Stimulated activated effector memory CD8-positive, alpha-beta T cell treated with anti-CD3 and anti-CD28 coated beads, Interleukin-12 subunit alpha, Interleukin-12 subunit beta, amount 100 ng/mL, for 72 hours (primary cell): ENCODE measurements at regions not wholly inside any gene's neighbourhood (a gene's known extent, or its start where the extent isn't known, plus 50 kb on each side); places are given as distances from the start of the nearest gene placed in this dataset.
"Not testable (repeated sequence)": the region's sequence is repeated elsewhere in the genome, so short reads cannot be mapped to it uniquely, and the experiment has no call there.

ENCODE experiments used
- ATAC-seq: fragments of 150-1000 bp; cut with Tn5 transposase; 2 replicates; pipeline ENCODE4 v1.10.0; 2021
- DNase-seq, 2 donors: peaks; one replicate each; pipeline ENCODE4 v3.0.0; 2021 to 2022; ENCODE audit warnings: low spot score in 2 of 2
- H3K27ac Mint-ChIP-seq: one replicate; pipeline ENCODE4 v1.8.0; 2022; ENCODE audit warnings: mild to moderate bottlenecking, mixed read lengths
- H3K36me3 Mint-ChIP-seq: one replicate; pipeline ENCODE4 v1.8.0; 2022; ENCODE audit warnings: mild to moderate bottlenecking, mixed read lengths
- H3K4me1 Mint-ChIP-seq: one replicate; pipeline ENCODE4 v1.8.0; 2022; ENCODE audit warnings: mixed read lengths
- H3K4me3 Mint-ChIP-seq: one replicate; pipeline ENCODE4 v1.8.0; 2022; ENCODE audit warnings: mild to moderate bottlenecking, mixed read lengths
- H3K9me3 Mint-ChIP-seq: one replicate; pipeline ENCODE4 v1.8.0; 2022; ENCODE audit warnings: mixed read lengths

DNA sequence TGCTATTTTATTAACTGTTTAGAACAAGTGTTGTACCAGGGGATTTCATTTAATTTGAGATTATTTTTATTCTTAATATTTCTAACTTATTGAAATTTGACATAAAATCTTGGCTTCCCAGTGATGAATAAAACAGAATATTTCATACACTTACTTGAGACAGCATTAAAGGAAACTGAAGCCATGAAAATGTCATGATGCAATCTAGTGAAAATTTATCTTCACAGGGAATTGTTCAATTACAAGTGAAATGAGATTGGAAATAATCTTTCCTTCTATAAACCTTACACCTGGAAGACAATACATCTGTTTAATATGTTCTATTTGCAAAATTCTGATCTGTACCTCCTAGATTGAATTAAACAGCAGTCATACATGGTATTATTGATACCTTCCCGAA lies 511.0 kb upstream of the CDH7 start:
- Mint-ChIP-seq H3K4me3 (no peak overlapping the region), H3K36me3 (no peaks in the 10 kb centered on the region), H3K4me1 (no peaks in the 10 kb centered on the region), H3K9me3 (peaks cover 17% of the 10 kb centered on the region), H3K27ac (no peak overlapping the region)
- DNase-seq (no peak), ATAC-seq (no peak)

DNA sequence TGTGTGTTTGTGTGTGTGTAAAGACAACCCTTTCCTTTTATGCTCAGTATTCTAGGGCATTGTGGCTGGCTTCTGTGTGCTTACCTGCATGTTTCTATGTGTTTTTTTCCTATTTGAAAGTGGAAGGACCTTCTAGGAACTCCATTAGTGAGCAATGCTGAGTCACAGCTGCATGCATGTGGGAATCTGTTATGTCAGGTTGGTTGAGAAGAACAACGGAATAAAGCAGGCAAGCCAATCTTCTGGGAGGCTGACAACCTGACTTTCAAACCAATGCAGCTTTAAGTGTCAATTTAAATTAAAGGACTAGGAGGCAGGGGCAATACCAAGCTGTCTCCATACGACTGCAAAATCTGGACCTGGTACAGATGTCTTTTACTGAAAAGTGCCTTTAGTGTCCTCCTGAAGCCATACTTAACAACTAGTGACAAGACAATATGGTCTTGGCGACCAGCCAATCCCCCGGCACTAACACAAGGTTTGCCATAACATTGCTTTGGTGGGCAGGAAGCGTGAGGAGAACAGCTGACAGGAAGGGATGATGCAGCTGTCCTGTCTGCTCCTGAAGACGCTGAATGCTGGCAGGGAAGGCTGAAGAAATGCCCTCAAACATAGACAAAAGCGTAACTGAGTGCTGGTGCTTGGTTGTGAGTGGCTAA lies 514.7 kb upstream of the CDH7 start:
- DNase-seq (no peak), ATAC-seq (no peak)
- no peak overlapping the region for H3K27ac Mint-ChIP-seq
- H3K9me3 Mint-ChIP-seq, result peaks cover 6% of the 10 kb centered on the region
- no peak overlapping the region for H3K4me3 Mint-ChIP-seq
- H3K4me1 Mint-ChIP-seq, result no peaks in the 10 kb centered on the region
- no peaks in the 10 kb centered on the region for H3K36me3 Mint-ChIP-seq

- Mint-ChIP-seq H3K4me3 (no peak overlapping the region), H3K9me3 (peaks cover 5% of the 10 kb centered on the region), H3K4me1 (no peaks in the 10 kb centered on the region), H3K36me3 (no peaks in the 10 kb centered on the region), H3K27ac (no peak overlapping the region)
- no peak for DNase-seq
- no peak for ATAC-seq
These were observed 520.5 kb upstream of the CDH7 start for GRCh38 chr18:65230311-65230710.

GRCh38 chr18:65227970-65228369 lies 522.8 kb upstream of the CDH7 start:
- H3K4me3 Mint-ChIP-seq, result no peak overlapping the region
- H3K27ac Mint-ChIP-seq, result no peak overlapping the region
- no peaks in the 10 kb centered on the region for H3K36me3 Mint-ChIP-seq
- no peaks in the 10 kb centered on the region for H3K4me1 Mint-ChIP-seq
- H3K9me3 Mint-ChIP-seq, result peaks cover 8% of the 10 kb centered on the region
- ATAC-seq (no peak), DNase-seq (no peak)

- H3K27ac Mint-ChIP-seq, result no peak overlapping the region
- DNase-seq, result no peak
- ATAC-seq, result no peak
- H3K9me3 Mint-ChIP-seq, result peaks cover 16% of the 10 kb centered on the region
- no peaks in the 10 kb centered on the region for H3K4me1 Mint-ChIP-seq
- no peaks in the 10 kb centered on the region for H3K36me3 Mint-ChIP-seq
- no peak overlapping the region for H3K4me3 Mint-ChIP-seq
These were observed 529.1 kb upstream of the CDH7 start for GRCh38 chr18:65221736-65222135.

DNA sequence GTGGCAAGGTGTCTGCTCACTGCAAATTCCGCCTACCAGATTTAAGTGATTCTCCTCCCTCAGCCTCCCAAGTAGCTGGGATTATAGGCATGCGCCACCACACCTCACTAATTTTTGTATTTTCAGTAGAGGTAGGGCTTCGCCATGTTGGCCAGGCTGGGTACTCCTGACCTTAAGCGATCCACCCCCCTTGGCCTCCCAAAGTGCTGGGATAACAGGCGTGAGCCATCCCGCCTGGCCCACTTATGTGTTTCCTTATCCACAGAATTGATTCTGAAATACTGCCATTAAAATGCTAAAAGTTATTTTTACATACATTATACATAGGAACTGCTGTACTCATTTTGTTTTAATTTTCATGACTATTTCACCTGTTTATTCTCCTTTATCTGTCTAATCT lies 529.7 kb upstream of the CDH7 start:
- Mint-ChIP-seq H3K36me3 (no peaks in the 10 kb centered on the region), H3K9me3 (peaks cover 16% of the 10 kb centered on the region), H3K27ac (no peak overlapping the region), H3K4me1 (no peaks in the 10 kb centered on the region), H3K4me3 (no peak overlapping the region)
- DNase-seq (no peak), ATAC-seq (no peak)

GRCh38 chr18:65215865-65216466 lies 534.8 kb upstream of the CDH7 start:
- Mint-ChIP-seq H3K9me3 (peaks cover 17% of the 10 kb centered on the region), H3K27ac (no peak overlapping the region), H3K4me3 (no peak overlapping the region), H3K36me3 (no peaks in the 10 kb centered on the region), H3K4me1 (no peaks in the 10 kb centered on the region)
- DNase-seq, result no peak
- ATAC-seq, result no peak

GRCh38 chr18:65214456-65214855 lies 536.4 kb upstream of the CDH7 start:
- Mint-ChIP-seq H3K36me3 (no peaks in the 10 kb centered on the region), H3K4me3 (no peak overlapping the region), H3K9me3 (peaks cover 17% of the 10 kb centered on the region), H3K27ac (no peak overlapping the region), H3K4me1 (no peaks in the 10 kb centered on the region)
- ATAC-seq, result no peak
- no peak for DNase-seq

- no peak for ATAC-seq
- Mint-ChIP-seq H3K9me3 (peaks cover 13% of the 10 kb centered on the region), H3K27ac (no peak overlapping the region), H3K4me3 (no peak overlapping the region), H3K36me3 (no peaks in the 10 kb centered on the region), H3K4me1 (no peaks in the 10 kb centered on the region)
- DNase-seq, result no peak
These were observed 544.1 kb upstream of the CDH7 start for GRCh38 chr18:65206551-65207260.

GRCh38 chr18:65202091-65202490 lies 548.7 kb upstream of the CDH7 start:
- Mint-ChIP-seq H3K4me1 (no peaks in the 10 kb centered on the region), H3K9me3 (peaks cover 17% of the 10 kb centered on the region), H3K27ac (no peak overlapping the region), H3K4me3 (no peak overlapping the region), H3K36me3 (no peaks in the 10 kb centered on the region)
- DNase-seq, result no peak
- no peak for ATAC-seq

DNA sequence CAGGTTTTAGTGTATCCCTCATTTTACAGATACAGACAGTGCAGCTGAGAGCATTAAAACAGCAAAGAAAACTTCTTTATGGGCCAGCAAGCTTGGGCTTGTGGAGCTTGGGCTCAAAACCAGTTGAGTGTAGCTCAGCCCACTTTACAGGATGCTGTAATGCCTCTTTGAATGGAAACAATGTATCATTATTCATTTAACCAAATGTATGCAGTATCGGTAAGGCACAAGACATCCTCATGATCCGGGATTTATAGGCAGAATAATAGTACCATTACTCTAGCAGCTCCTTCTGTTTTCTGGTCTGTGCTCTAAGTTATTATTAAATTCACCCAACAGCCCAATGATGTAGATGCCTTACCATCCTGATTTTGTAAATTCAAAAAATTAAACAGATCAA lies 575.1 kb upstream of the CDH7 start:
- ATAC-seq, result no peak
- Mint-ChIP-seq H3K9me3 (peaks cover 13% of the 10 kb centered on the region), H3K36me3 (no peaks in the 10 kb centered on the region)

GRCh38 chr18:65162086-65162485 lies 588.7 kb upstream of the CDH7 start:
- H3K4me3 Mint-ChIP-seq, ATAC-seq, H3K27ac Mint-ChIP-seq, H3K4me1 Mint-ChIP-seq, DNase-seq, H3K36me3 Mint-ChIP-seq: not testable (repeated sequence)
- peaks cover 14% of the 10 kb centered on the region for H3K9me3 Mint-ChIP-seq

More for the DNA sequence above, 575.1 kb upstream of the CDH7 start:
- no peak for DNase-seq
- Mint-ChIP-seq H3K4me3 (no peak overlapping the region), H3K27ac (no peak overlapping the region), H3K4me1 (no peaks in the 10 kb centered on the region)

DNA sequence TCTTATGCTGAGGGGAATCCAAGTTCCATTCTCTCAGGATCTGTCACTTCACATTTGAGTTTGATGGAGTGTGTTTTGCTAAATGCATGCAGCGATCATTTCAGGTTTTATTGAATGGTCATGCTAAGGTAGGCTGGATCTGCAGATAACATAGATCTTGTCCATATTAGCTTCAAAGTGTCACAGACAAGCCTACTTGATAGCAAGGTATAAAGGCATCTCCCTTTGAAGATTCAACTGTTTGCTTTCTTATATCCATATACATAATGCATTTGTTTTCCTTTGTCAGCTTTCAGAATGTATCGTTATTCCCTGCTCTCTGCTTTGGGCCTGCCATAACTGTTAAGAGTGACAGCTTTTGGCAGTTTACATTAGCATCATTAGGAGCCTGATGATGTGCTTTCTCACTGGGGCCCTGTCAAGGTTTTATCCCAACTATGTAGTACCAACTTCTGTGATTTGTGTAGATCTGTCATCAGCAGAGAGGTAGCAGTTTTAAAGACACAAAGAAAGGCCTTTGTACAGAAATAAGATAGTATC lies 604.3 kb upstream of the CDH7 start:
- no peak for DNase-seq
- no peak for ATAC-seq
- no peak overlapping the region for H3K27ac Mint-ChIP-seq
- H3K9me3 Mint-ChIP-seq, result peaks cover 15% of the 10 kb centered on the region
- no peaks in the 10 kb centered on the region for H3K36me3 Mint-ChIP-seq
- H3K4me3 Mint-ChIP-seq, result no peak overlapping the region
- H3K4me1 Mint-ChIP-seq, result no peaks in the 10 kb centered on the region

DNA sequence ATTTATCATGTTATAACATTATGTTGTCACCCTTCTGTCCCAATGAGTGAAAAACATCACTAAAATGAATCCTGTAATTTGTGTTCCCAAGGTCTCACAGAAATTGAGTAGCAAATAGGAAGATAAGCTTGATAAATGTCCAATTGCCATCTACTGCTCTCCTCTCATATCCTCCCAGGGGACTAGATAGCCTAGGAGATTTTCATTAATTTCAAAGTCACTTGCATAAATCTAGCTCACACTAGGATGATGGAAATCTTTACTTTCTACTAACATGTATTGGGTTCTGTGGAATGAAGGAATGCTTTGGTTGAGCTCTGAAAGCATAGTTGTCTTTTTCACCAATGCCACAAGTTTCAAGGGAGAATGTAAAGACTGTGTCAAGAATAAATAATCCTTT lies 605.5 kb upstream of the CDH7 start:
- no peak for DNase-seq
- H3K27ac Mint-ChIP-seq, result no peak overlapping the region
- H3K9me3 Mint-ChIP-seq, result peaks cover 15% of the 10 kb centered on the region

DNA sequence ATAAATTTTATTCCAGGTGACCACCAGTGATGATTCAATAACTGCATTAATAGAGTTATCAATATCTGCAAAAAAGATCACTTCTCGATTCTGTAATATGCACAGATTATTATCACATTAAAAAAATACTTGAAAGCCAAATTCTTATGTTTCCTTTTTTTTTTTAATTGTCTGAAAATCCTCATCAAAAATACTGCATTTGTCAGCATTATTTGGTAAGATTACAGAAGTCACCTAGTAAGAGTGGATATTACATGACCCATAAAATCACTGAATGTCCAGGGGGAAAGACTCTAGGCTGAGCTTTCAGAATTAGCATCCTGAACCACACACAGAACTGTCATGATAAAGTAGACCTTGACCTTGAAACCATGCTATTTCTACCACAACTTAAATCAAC lies 617.2 kb upstream of the CDH7 start:
- ATAC-seq (no peak), DNase-seq (no peak)
- Mint-ChIP-seq H3K36me3 (no peaks in the 10 kb centered on the region), H3K4me1 (no peaks in the 10 kb centered on the region), H3K4me3 (no peak overlapping the region), H3K9me3 (peaks cover 12% of the 10 kb centered on the region), H3K27ac (no peak overlapping the region)

More for the DNA sequence above, 605.5 kb upstream of the CDH7 start:
- Mint-ChIP-seq H3K4me3 (no peak overlapping the region), H3K36me3 (no peaks in the 10 kb centered on the region), H3K4me1 (no peaks in the 10 kb centered on the region)
- ATAC-seq, result no peak

- H3K9me3 Mint-ChIP-seq, result peaks cover 16% of the 10 kb centered on the region
- H3K36me3 Mint-ChIP-seq, result no peaks in the 10 kb centered on the region
- ATAC-seq (no peak), DNase-seq (no peak)
- no peaks in the 10 kb centered on the region for H3K4me1 Mint-ChIP-seq
- no peak overlapping the region for H3K27ac Mint-ChIP-seq
- no peak overlapping the region for H3K4me3 Mint-ChIP-seq
These were observed 626.2 kb upstream of the CDH7 start for GRCh38 chr18:65124633-65125032.
